DND-41 (cell line): ENCODE measurements at regions not wholly inside any gene's neighbourhood (a gene's known extent, or its start where the extent isn't known, plus 50 kb on each side); places are given as distances from the start of the nearest gene placed in this dataset.

ENCODE experiments used
- CTCF ChIP-seq: IDR thresholded peaks from 2 replicates; pipeline ENCODE4 v1.5.1; 2012; ENCODE audit warnings: borderline replicate concordance, low read length, moderate library complexity, mild to moderate bottlenecking; ENCODE audit not compliant: poor library complexity, severe bottlenecking; ENCODE audit errors: extremely low read depth
- EZH2 ChIP-seq: IDR thresholded peaks from 3 replicates; pipeline ENCODE4 v1.6.1; 2012; ENCODE audit warnings: borderline replicate concordance, low read depth, mild to moderate bottlenecking, moderate library complexity, low read length, inconsistent platforms; ENCODE audit not compliant: severe bottlenecking

DNA sequence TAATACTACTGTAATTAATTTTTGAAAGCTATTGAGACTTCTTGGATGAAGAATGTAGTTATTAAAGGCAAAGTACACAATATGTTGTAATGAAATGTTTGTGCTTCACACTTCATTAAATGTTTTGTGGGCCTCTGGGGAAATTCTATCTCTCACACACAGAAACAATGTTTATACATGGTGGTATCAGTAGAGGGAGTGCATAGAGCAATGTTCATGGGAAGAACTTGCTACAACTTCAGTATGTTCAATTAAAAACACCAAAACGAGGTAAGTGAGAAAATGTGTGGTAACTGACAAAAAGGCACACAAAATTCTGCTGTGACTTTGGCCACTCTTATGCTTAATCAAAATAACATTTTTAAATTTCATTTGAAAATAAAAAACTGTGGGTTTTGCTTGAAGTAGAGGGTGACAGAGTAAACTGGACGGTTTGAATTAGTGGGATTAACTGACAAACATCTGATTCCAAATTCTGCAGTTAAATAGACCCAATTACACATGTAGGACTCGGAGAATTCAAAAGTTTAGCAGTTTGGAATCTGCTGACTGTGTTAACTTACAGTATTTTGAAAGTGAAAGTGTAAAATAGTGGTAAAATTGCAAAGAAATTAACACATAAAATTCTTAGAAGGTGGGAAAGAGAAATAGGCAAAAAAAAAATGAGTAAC is 111.4 kb upstream of the TTC29 start:
- TF ChIP-seq CTCF = no peak
- no peak for TF ChIP-seq EZH2
